SW480 (cell line): ENCODE measurements at regions not wholly inside any gene's neighbourhood (a gene's known extent, or its start where the extent isn't known, plus 50 kb on each side); places are given as distances from the start of the nearest gene placed in this dataset.

ENCODE experiments used
- DNase-seq: peaks from one replicate; pipeline ENCODE4 v3.0.0-alpha.2; 2016; ENCODE audit warnings: low spot score

GRCh38 chr20:22466447-22467171, 117.8 kb downstream of the FOXA2 start:
- DNase-seq = no peak

- DNase-seq = no peak
Observed at GRCh38 chr20:22465622-22466446, 118.5 kb downstream of the FOXA2 start.

DNA sequence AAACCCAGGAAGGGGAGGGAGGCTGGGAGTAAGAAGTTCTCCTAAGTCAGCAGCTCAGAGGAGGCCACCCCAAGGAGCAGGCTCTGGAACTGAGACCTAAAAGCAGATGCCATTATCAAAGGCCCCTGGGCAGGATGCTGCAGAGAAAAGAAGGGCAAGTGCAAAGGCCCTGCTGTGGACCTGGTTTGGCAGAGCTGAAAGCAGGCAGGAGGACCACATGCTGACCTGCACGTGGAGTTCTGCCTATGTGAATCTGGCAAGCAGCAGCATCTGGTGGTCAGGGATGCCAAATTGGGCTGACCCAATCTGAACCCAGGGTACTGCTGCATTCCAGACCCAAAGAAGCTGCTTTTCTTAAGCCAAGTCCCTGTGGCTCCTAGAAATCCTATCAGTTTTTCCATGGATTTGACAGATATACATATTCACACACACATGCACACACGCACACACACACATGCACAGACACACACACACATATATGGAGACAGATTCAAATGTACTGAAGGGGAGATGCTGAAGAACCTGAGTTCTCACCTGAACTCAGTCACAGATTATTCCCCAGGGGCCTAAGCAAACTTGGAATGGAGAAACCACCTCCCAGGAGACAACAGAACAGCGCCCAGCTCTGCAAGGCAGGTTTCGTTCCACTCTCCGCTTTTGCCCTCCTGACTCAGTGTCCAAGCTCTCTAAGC, 119.9 kb downstream of the FOXA2 start:
- no peak for DNase-seq

DNA sequence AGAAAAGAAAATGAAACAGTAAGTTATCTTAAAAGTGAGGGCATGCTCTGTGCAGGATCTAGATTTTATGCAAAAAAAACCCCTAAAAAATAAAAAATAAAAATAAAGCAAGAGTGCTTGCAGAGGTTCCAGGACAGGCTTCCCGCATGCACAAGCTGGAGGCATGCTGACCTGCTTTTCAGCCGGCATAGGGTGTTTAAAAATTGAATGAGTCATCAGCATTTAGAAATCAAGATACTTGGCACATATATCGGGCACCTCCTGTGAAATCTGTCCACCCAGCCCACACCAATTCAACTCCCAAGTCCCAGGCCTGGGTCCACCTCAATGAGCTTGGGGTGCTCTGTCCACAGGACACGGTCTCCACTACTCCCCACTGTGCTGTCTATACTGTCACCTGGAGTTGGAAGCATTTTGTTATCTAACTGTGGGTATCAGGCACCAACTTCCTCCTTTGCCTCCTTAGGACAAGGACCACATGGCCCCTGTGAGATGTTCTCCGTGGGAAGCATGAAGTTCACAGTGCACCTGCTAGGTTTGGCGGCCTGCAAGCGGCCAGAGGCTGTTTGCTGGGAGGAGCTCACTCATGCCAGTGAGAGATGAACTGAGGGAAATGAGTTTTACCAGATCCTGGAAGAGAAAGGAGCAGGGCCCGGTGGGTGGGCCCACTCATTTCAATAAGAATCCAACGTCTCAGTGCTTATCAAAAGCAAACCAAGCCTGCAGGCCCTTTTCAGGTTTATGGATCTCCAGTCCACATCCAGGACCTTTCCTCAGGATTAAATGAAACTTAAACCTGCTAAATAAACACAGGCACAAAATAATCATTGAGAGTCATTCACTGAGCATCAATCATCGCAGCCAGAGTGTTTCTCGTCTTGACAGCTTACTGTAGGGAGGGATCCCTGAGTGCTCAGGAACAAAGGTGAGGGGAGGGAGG, 121.1 kb downstream of the FOXA2 start:
- DNase-seq = no peak

GRCh38 chr20:22460803-22461202, 123.6 kb downstream of the FOXA2 start:
- DNase-seq = no peak

DNA sequence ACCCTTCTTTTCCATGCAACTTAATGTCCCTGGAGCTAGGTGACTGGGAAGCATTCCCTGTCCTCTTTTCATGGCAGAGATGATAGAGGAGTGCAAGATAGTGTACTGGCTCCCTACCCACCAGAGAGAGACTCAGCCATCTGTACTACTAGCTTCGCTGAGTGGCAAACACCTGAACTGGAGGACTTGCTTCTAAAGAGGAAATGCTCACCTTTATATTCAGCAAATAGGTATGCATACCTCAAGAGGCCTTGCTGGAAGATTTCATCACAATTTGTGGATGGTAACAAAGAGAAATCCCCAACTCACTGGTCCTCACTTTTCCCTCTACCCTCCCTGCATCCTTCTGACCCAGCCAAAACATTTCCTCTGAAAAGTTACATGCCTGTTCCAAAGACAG, 124.1 kb downstream of the FOXA2 start:
- DNase-seq = no peak

- DNase-seq = no peak
Observed at GRCh38 chr20:22459754-22460153, 124.6 kb downstream of the FOXA2 start.

- no peak for DNase-seq
Observed at GRCh38 chr20:22456109-22456508, 128.3 kb downstream of the FOXA2 start.

GRCh38 chr20:22455259-22455658, 129.1 kb downstream of the FOXA2 start:
- DNase-seq = no peak

DNA sequence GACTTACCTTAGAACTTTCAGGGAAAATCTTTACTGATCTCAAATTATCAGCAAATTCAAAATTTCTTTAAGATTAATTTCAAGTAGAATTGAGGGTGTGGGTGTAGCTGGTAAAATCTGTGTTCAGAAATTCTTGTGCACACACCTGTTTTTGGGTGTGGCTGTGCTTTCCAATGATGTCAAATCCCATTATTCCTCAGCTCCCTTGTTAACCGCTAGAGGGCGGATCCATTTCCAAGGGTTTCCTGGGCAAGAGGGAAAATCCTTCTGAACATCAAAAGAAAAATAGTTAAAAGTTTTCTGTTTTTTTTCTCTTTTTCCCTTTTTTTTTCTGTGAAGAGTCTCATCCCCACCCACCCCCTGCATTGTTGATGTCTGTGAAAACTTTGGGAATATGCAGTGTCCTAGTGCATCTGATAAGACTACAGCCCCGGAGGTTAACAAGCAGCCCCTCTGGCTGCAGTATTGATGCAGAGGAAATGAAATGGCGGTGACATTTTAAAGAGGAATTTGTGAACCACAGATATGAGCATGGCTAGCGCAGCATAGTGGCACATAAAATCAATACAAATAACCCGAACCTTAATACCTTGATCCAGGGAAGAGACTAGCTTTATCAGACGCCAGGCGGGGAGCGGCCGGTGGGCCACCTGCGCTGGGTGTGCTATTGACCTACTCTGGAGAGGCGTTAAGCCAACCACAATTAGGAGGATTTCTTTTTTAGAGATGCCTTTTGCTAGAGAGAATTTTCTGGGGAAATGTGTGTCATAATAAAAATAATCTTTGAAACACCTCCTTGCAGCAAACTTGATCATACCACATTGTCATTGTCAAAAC, 130.9 kb downstream of the FOXA2 start:
- peak; percentile 80 for DNase-seq

DNA sequence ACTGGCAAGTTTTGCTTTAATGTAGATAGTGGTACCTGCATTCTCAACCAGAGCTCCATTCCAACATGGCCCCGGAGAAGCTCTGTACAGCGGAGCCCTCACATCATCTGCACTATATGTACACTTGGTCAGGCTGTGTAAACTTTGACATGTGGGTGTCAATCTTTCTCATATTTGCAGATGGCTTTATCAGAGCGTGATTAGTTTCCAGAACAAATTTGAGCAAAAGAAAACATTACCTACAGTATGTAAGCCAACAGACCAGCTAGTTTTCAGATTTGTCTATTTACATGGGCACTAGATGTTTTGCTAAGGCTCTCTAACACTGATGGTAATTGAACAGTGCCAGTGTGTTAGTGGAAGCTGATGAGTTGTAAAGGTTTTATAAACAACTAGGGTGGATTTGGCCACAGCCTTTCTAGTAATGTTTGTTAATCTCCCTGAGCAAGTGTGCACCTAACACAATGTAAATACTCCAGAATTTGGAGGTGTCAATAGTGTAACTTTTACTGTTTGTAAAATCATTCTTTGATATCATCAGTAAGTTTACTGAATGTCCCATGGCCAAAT, 131.8 kb downstream of the FOXA2 start:
- DNase-seq = no peak

- no peak for DNase-seq
Observed at GRCh38 chr20:22450537-22450936, 133.8 kb downstream of the FOXA2 start.

GRCh38 chr20:22449188-22449973, 135.0 kb downstream of the FOXA2 start:
- DNase-seq = no peak

- DNase-seq = no peak
Observed at GRCh38 chr20:22447447-22447778, 137.0 kb downstream of the FOXA2 start.

- DNase-seq = no peak
Observed at GRCh38 chr20:22446613-22447446, 137.5 kb downstream of the FOXA2 start.

- no peak for DNase-seq
Observed at GRCh38 chr20:22442318-22442717, 142.1 kb downstream of the FOXA2 start.

DNA sequence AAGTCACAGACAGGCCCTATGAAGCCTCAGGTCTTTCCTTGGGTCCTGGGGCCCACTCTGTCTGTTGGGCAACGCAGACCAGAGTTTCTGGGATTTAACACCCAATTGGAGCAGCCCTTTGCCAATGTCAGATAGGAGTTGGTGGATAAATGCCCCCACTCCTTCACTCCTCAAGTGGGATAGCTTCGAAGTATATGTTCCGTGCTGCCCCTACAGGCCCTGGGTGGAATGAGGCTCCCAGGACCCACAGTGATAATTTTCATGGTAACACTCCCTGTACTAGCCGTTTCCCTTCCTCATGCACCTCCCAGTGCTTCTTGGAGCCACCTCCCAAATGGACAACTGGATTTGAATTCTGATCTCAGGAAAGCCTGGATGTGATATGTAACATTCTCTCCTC, 145.4 kb downstream of the FOXA2 start:
- no peak for DNase-seq

- DNase-seq = no peak
Observed at GRCh38 chr20:22438346-22438745, 146.0 kb downstream of the FOXA2 start.

GRCh38 chr20:22437354-22437753, 147.0 kb downstream of the FOXA2 start:
- no peak for DNase-seq
